Liver (tissue), 7 donors: ENCODE measurements at regions not wholly inside any gene's neighbourhood (a gene's known extent, or its start where the extent isn't known, plus 50 kb on each side); places are given as distances from the start of the nearest gene placed in this dataset.

Source experiments
- DNase-seq: peaks from one replicate; pipeline ENCODE4 v3.0.0-alpha.2; 2017; ENCODE audit warnings: low spot score
- H3K27ac ChIP-seq, 2 donors: one replicate each; pipeline ENCODE4 v1.7.0; 2013; ENCODE audit warnings: inconsistent platforms in 2 of 2, low read length in 2 of 2, control low read depth in 1 of 2, low read depth in 1 of 2, mild to moderate bottlenecking in 1 of 2
- H3K27me3 ChIP-seq, 4 donors: one replicate each; pipeline versions ENCODE4 v1.6.1 to v1.7.0; 2013; ENCODE audit warnings: low read length in 3 of 4, inconsistent platforms in 1 of 4, mild to moderate bottlenecking in 1 of 4, moderate library complexity in 1 of 4; ENCODE audit not compliant: control insufficient read depth in 4 of 4, insufficient read depth in 4 of 4
- H3K36me3 ChIP-seq, 4 donors: one replicate each; pipeline versions ENCODE4 v1.6.1 to v1.7.0; 2013; ENCODE audit warnings: low read length in 3 of 4, mild to moderate bottlenecking in 3 of 4, low read depth in 1 of 4, moderate library complexity in 1 of 4; ENCODE audit not compliant: control insufficient read depth in 4 of 4, insufficient read depth in 3 of 4
- H3K4me1 ChIP-seq, 4 donors: one replicate each; pipeline versions ENCODE4 v1.6.1 to v1.7.0; 2013; ENCODE audit warnings: low read length in 3 of 4, mild to moderate bottlenecking in 3 of 4, moderate library complexity in 1 of 4; ENCODE audit not compliant: control insufficient read depth in 4 of 4, insufficient read depth in 4 of 4
- H3K4me3 ChIP-seq, 3 donors: one replicate each; pipeline versions ENCODE4 v1.6.1 to v1.7.0; 2013; ENCODE audit warnings: low read length in 3 of 3, control low read depth in 1 of 3, low read depth in 1 of 3, mild to moderate bottlenecking in 1 of 3
- H3K9ac ChIP-seq, 2 donors: one replicate each; pipeline ENCODE4 v1.7.0; 2013; ENCODE audit warnings: low read length in 2 of 2, mild to moderate bottlenecking in 2 of 2, moderate library complexity in 2 of 2, control low read depth in 1 of 2, low read depth in 1 of 2
- H3K9me3 ChIP-seq, 4 donors: one replicate each; pipeline versions ENCODE4 v1.6.1 to v1.7.0; 2013; ENCODE audit warnings: low read length in 3 of 4; ENCODE audit not compliant: control insufficient read depth in 4 of 4
- EGR1 ChIP-seq, 2 donors: IDR thresholded peaks; 2 replicates each; pipeline ENCODE4 v1.6.1; 2016 to 2018; ENCODE audit warnings: antibody characterized with exemption in 2 of 2, low read depth in 2 of 2
- FOXA1 ChIP-seq: IDR thresholded peaks from 2 replicates; pipeline ENCODE4 v1.6.1; 2016; ENCODE audit warnings: antibody characterized with exemption
- FOXA2 ChIP-seq: IDR thresholded peaks from 2 replicates; pipeline ENCODE4 v1.6.1; 2016; ENCODE audit warnings: antibody characterized with exemption
- GABPA ChIP-seq, 2 donors: IDR thresholded peaks in 1 of 2; conservative IDR thresholded peaks in 1 of 2; 2 replicates each; pipeline ENCODE4 v1.6.1; 2016; ENCODE audit warnings: antibody characterized with exemption in 2 of 2, mild to moderate bottlenecking in 1 of 2, moderate library complexity in 1 of 2
- HNF4A ChIP-seq, 2 donors: conservative IDR thresholded peaks; 2 replicates each; pipeline ENCODE4 v1.6.1; 2016; ENCODE audit warnings: antibody characterized with exemption in 2 of 2, mild to moderate bottlenecking in 2 of 2
- HNF4G ChIP-seq: IDR thresholded peaks from 2 replicates; pipeline ENCODE4 v1.6.1; 2016; ENCODE audit warnings: antibody characterized with exemption
- JUND ChIP-seq, 2 donors: IDR thresholded peaks; 2 replicates each; pipeline ENCODE4 v1.6.1; 2016; ENCODE audit warnings: antibody characterized with exemption in 2 of 2
- MAX ChIP-seq: IDR thresholded peaks from 2 replicates; pipeline ENCODE4 v1.6.1; 2016; ENCODE audit warnings: antibody characterized with exemption
- NR2F2 ChIP-seq: IDR thresholded peaks from 2 replicates; pipeline ENCODE4 v1.6.1; 2016; ENCODE audit warnings: antibody characterized with exemption
- REST ChIP-seq: IDR thresholded peaks from 2 replicates; pipeline ENCODE4 v1.6.1; 2016; ENCODE audit warnings: antibody characterized with exemption, mild to moderate bottlenecking
- RXRA ChIP-seq, 2 donors: IDR thresholded peaks; 2 replicates each; pipeline ENCODE4 v1.6.1; 2017 to 2018; ENCODE audit warnings: antibody characterized with exemption in 2 of 2, mild to moderate bottlenecking in 1 of 2
- SP1 ChIP-seq: IDR thresholded peaks from 2 replicates; pipeline ENCODE4 v1.6.1; 2018; ENCODE audit warnings: antibody characterized with exemption, mild to moderate bottlenecking
- TAF1 ChIP-seq: conservative IDR thresholded peaks from 2 replicates; pipeline ENCODE4 v1.6.1; 2016; ENCODE audit warnings: antibody characterized with exemption, mild to moderate bottlenecking
- YY1 ChIP-seq: IDR thresholded peaks from 2 replicates; pipeline ENCODE4 v1.6.1; 2016; ENCODE audit warnings: antibody characterized with exemption, mild to moderate bottlenecking
- WGBS: extraction: QIAGEN DNeasy Blood & Tissue Kit; methylation state at CpG from one replicate; pipeline ENCODE4 v1.1.7; 2013; 5-methylcytosine and 5-hydroxymethylcytosine counted together
- TF ChIP-seq, protein P1 (sequence below): IDR thresholded peaks from 2 replicates; pipeline ENCODE4 v1.6.1; 2016; ENCODE audit warnings: antibody characterized with exemption
- TF ChIP-seq, protein P2 (sequence below): IDR thresholded peaks from 2 replicates; pipeline ENCODE4 v1.6.1; 2016; ENCODE audit warnings: antibody characterized with exemption
- donor health status: healthy.
- donor health status: healthy.
- donor health status: healthy.
- donor health status: healthy.

- Histone ChIP-seq H3K4me3 (no peak overlapping the region), H3K36me3 (no peaks in the 10 kb centered on the region), H3K27ac (peak overlapping the region in 1 of 2 donors; percentile 5), H3K27me3 (no peaks in the 10 kb centered on the region), H3K9ac (no peak overlapping the region), H3K9me3 (no peaks in the 10 kb centered on the region), H3K4me1 (peaks cover 0 to 3% (median 2%) of the 10 kb centered on the region in 4 donors)
- TF ChIP-seq TAF1 (no peak), SP1 (no peak), FOXA1 (no peak), HNF4A (conservative IDR thresholded peaks at IDR 0.05) (no peak), HNF4G (no peak), GABPA (IDR thresholded peaks at IDR 0.05 in 1 of 2, conservative IDR thresholded peaks at IDR 0.05 in 1 of 2) (no peak), NR2F2 (no peak), MAX (no peak), JUND (IDR thresholded peaks at IDR 0.05) (no peak), EGR1 (IDR thresholded peaks at IDR 0.05; ENCODE audit: low read depth in 2 of 2) (no peak), FOXA2 (no peak), REST (no peak), RXRA (IDR thresholded peaks at IDR 0.05) (no peak), YY1 (no peak)
- TF ChIP-seq, protein P1, sequence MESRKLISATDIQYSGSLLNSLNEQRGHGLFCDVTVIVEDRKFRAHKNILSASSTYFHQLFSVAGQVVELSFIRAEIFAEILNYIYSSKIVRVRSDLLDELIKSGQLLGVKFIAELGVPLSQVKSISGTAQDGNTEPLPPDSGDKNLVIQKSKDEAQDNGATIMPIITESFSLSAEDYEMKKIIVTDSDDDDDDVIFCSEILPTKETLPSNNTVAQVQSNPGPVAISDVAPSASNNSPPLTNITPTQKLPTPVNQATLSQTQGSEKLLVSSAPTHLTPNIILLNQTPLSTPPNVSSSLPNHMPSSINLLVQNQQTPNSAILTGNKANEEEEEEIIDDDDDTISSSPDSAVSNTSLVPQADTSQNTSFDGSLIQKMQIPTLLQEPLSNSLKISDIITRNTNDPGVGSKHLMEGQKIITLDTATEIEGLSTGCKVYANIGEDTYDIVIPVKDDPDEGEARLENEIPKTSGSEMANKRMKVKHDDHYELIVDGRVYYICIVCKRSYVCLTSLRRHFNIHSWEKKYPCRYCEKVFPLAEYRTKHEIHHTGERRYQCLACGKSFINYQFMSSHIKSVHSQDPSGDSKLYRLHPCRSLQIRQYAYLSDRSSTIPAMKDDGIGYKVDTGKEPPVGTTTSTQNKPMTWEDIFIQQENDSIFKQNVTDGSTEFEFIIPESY: no peak
- TF ChIP-seq, protein P2, sequence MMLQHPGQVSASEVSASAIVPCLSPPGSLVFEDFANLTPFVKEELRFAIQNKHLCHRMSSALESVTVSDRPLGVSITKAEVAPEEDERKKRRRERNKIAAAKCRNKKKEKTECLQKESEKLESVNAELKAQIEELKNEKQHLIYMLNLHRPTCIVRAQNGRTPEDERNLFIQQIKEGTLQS: no peak
- WGBS: 80% methylated on average over 20 of the region's 20 CpGs
- DNase-seq: no peak
Observed at GRCh38 chr2:240255811-240256703, 115.6 kb upstream of the OTOS start.
